HFFc6 (cell line): ENCODE measurements at regions not wholly inside any gene's neighbourhood (a gene's known extent, or its start where the extent isn't known, plus 50 kb on each side); places are given as distances from the start of the nearest gene placed in this dataset.

Source experiments
- DNase-seq: peaks from one replicate; pipeline ENCODE4 v3.0.0-alpha.2; 2018
- H3K27ac Mint-ChIP-seq: 2 replicates; pipeline ENCODE4 v1.8.0; 2020; ENCODE audit warnings: mild to moderate bottlenecking, mixed read lengths
- H3K27me3 Mint-ChIP-seq: 2 replicates; pipeline ENCODE4 v1.8.0; 2021; ENCODE audit warnings: mild to moderate bottlenecking, moderate library complexity, mixed read lengths; ENCODE audit not compliant: insufficient read depth
- H3K36me3 Mint-ChIP-seq: 2 replicates; pipeline ENCODE4 v1.8.0; 2021; ENCODE audit warnings: low read depth, mixed read lengths
- H3K4me1 Mint-ChIP-seq: 2 replicates; pipeline ENCODE4 v1.8.0; 2020; ENCODE audit warnings: low read depth, mixed read lengths
- H3K4me3 Mint-ChIP-seq: 2 replicates; pipeline ENCODE4 v1.8.0; 2020; ENCODE audit warnings: mild to moderate bottlenecking, moderate library complexity, mixed read lengths
- H3K9me3 Mint-ChIP-seq: 2 replicates; pipeline ENCODE4 v1.8.0; 2020; ENCODE audit warnings: mild to moderate bottlenecking, mixed read lengths
- TF ChIP-seq, protein P1 (sequence below): fragments of 200-600 bp; sonication (generic); IDR thresholded peaks from 2 replicates; pipeline ENCODE4 v1.5.0; 2021; ENCODE audit warnings: antibody characterized with exemption, mild to moderate bottlenecking

DNA sequence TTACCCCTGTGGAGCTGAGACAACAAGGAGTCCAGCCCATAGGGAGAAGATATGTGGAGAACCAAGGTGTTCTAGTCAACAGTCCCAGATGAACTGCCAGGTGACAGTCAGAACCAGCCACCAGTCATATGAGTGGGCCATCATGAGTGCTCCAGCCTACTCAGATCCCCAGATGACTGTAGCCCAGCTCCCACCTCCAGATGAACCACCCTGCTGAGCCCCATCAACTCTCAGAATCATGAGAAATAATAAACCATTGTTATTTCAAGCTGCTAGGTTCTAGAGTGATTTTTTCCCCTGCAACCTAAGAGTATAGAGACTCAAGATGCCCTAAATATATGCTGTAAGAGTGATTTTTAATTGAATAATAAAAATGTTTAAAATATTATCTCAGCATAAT is 444.2 kb downstream of the GPATCH2 start:
- Mint-ChIP-seq H3K36me3 (no peaks in the 10 kb centered on the region), H3K9me3 (peaks cover 34% of the 10 kb centered on the region), H3K27me3 (no peaks in the 10 kb centered on the region), H3K4me1 (no peaks in the 10 kb centered on the region), H3K27ac (no peak overlapping the region), H3K4me3 (no peak overlapping the region)
- TF ChIP-seq, protein P1, sequence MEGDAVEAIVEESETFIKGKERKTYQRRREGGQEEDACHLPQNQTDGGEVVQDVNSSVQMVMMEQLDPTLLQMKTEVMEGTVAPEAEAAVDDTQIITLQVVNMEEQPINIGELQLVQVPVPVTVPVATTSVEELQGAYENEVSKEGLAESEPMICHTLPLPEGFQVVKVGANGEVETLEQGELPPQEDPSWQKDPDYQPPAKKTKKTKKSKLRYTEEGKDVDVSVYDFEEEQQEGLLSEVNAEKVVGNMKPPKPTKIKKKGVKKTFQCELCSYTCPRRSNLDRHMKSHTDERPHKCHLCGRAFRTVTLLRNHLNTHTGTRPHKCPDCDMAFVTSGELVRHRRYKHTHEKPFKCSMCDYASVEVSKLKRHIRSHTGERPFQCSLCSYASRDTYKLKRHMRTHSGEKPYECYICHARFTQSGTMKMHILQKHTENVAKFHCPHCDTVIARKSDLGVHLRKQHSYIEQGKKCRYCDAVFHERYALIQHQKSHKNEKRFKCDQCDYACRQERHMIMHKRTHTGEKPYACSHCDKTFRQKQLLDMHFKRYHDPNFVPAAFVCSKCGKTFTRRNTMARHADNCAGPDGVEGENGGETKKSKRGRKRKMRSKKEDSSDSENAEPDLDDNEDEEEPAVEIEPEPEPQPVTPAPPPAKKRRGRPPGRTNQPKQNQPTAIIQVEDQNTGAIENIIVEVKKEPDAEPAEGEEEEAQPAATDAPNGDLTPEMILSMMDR = no peak
- no peak for DNase-seq

DNA sequence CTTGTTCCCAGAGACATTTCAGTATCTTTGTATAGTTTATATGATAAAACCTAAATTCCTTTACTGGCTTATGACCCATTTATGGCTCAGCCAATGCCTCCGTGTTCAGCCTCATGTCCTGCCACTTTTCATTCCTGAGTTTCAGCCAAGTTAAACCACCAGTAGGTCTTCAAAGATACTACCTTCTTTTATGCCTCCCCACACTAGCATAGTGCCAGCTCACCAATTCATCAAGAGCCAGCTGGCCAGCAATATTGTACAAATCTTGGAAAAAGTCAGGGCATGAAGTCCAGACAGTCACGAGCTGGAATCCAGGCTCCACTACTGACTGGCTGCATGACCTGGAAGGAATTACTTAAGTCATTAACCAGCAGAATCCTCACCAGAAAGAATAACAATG is 446.0 kb downstream of the GPATCH2 start:
- Mint-ChIP-seq H3K27me3 (no peaks in the 10 kb centered on the region), H3K27ac (no peak overlapping the region), H3K36me3 (no peaks in the 10 kb centered on the region), H3K4me3 (no peak overlapping the region), H3K4me1 (no peaks in the 10 kb centered on the region), H3K9me3 (peaks cover 34% of the 10 kb centered on the region)
- no peak for DNase-seq
- TF ChIP-seq, protein P1 = no peak

DNA sequence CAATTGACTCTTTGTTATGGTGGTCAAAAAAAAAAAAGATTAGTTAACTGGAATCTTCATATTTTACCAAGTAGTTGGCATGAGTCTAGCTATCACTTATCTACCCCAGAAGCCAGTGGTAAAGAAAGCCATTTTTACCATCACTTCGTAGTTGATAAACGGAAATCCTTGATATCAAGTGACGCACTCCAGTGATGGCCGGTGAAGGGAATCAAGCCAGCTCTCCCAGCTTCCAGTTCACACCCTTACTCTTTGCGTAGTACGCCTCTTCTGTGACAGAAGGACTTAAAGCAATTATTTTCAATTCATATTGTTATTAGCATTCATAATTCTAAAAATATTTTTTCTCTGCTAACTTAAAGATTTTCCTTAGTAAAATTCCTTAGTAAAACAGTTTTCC is 447.9 kb downstream of the GPATCH2 start:
- H3K9me3 Mint-ChIP-seq = peaks cover 46% of the 10 kb centered on the region
- no peaks in the 10 kb centered on the region for H3K36me3 Mint-ChIP-seq
- H3K4me3 Mint-ChIP-seq = no peak overlapping the region
- H3K4me1 Mint-ChIP-seq = no peaks in the 10 kb centered on the region
- DNase-seq = no peak
- H3K27ac Mint-ChIP-seq = no peak overlapping the region
- H3K27me3 Mint-ChIP-seq = no peaks in the 10 kb centered on the region
- TF ChIP-seq, protein P1 = no peak

DNA sequence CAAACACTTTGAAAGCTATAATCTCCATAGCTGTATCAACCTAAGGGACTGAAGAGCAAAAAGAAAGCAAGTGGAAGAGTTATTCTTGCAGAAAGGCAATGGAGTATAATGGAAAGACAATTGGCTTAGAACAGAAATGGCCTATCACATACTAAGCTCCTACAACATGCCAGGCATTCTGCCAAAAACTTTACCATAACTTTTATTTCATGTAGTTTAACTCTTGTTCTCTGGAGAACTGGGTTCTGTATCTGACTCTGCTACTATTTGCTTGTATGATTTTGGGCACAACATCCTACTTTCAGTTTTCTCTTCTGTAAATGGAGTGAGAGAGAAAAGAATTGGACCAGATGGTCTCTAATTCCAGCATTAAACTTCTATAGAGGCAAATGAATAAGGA is 449.1 kb downstream of the GPATCH2 start:
- Mint-ChIP-seq H3K4me3 (no peak overlapping the region), H3K27me3 (no peaks in the 10 kb centered on the region), H3K9me3 (peaks cover 38% of the 10 kb centered on the region), H3K36me3 (no peaks in the 10 kb centered on the region), H3K4me1 (no peaks in the 10 kb centered on the region), H3K27ac (no peak overlapping the region)
- DNase-seq = no peak
- TF ChIP-seq, protein P1 = no peak

DNA sequence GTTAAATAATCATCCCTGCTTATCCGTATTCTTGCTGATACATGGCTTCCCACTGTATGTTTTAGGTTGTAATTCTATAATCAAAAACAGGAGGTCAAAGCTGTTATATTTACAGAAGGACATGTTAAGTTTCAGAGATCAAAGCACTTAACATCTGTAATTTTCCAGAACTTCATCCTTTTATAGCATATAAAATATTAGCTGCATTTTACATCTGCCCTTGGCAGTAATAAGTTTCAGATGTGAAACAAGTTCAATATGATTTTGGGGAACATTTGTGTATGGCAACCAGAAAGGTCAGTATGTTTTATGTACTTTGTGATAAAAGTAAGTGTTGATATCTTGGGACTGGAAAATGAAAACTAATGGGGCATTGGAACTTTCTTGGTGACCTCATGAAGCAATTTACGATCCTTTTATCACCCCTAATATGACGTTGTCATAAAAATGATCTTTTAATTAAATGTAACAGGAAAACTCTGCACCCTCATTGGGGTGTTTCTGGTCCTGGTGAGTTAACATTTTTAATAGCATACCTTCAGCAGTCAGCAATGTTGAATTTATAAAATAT is 449.6 kb downstream of the GPATCH2 start:
- Mint-ChIP-seq H3K27me3 (no peaks in the 10 kb centered on the region), H3K4me3 (no peak overlapping the region)

More for the DNA sequence above, 449.6 kb downstream of the GPATCH2 start:
- Mint-ChIP-seq H3K4me1 (no peaks in the 10 kb centered on the region), H3K9me3 (peaks cover 38% of the 10 kb centered on the region), H3K36me3 (no peaks in the 10 kb centered on the region), H3K27ac (no peak overlapping the region)
- DNase-seq = no peak
- TF ChIP-seq, protein P1 = no peak
